C4-2B (cell line): ENCODE measurements at regions not wholly inside any gene's neighbourhood (a gene's known extent, or its start where the extent isn't known, plus 50 kb on each side); places are given as distances from the start of the nearest gene placed in this dataset.

Experiments used
- ZFX ChIP-seq: fragments of 450-650 bp; IDR thresholded peaks from 2 replicates; pipeline ENCODE4 v1.6.1; 2017
- TF ChIP-seq, protein P1 (sequence below): fragments of 450-650 bp; conservative IDR thresholded peaks from 2 replicates; pipeline ENCODE4 v1.5.1; 2017; ENCODE audit warnings: mild to moderate bottlenecking

DNA sequence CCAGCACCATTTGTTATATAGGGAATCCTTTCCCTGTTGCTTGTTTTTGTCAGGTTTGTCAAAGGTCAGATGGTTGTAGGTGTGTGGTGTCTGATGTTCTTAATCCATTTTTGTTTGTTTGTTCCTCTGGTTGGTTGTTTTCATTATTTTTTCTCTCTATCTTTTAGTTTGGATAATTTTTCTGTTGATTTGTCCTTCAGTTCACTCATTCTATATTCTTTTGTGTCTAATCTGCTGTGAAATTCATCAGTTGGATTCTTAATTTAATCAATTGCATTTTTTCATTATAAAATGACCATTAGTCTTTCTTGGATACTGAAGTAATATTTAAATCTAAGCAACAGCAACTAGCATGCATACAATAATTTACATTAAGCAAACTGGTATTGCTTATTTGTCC, 206.7 kb upstream of the TRIB2 start:
- TF ChIP-seq, protein P1, sequence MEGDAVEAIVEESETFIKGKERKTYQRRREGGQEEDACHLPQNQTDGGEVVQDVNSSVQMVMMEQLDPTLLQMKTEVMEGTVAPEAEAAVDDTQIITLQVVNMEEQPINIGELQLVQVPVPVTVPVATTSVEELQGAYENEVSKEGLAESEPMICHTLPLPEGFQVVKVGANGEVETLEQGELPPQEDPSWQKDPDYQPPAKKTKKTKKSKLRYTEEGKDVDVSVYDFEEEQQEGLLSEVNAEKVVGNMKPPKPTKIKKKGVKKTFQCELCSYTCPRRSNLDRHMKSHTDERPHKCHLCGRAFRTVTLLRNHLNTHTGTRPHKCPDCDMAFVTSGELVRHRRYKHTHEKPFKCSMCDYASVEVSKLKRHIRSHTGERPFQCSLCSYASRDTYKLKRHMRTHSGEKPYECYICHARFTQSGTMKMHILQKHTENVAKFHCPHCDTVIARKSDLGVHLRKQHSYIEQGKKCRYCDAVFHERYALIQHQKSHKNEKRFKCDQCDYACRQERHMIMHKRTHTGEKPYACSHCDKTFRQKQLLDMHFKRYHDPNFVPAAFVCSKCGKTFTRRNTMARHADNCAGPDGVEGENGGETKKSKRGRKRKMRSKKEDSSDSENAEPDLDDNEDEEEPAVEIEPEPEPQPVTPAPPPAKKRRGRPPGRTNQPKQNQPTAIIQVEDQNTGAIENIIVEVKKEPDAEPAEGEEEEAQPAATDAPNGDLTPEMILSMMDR, result no peak
- no peak for TF ChIP-seq ZFX
